ENCODE measurements at regions not wholly inside any gene's neighbourhood (a gene's known extent, or its start where the extent isn't known, plus 50 kb on each side); places are given as distances from the start of the nearest gene placed in this dataset.

- H3K27me3 Mint-ChIP-seq: peaks cover 11% of the 10 kb centered on the region
- ChIA-PET POLR2A (no interaction called here), CTCF (no interaction called here)
- H3K36me3 ChIP-seq (replicated peaks in 1 of 2; ENCODE audit: control extremely low read depth in 1 of 2, control insufficient read depth in 1 of 2, extremely low read depth in 1 of 2, insufficient read depth in 2 of 2, low read length in 1 of 2): no peaks in the 10 kb centered on the region
- H4K20me1 ChIP-seq (ENCODE audit: control insufficient read depth, insufficient read depth, low read length, poor library complexity, severe bottlenecking): no peaks in the 10 kb centered on the region
- H3K9me3 Mint-ChIP-seq (ENCODE audit: insufficient read depth): no peaks in the 10 kb centered on the region
- no peak overlapping the region for H2AFZ ChIP-seq (ENCODE audit: insufficient read depth, low read depth, low read length, poor library complexity, severe bottlenecking)
- TF ChIP-seq CTCF (IDR thresholded peaks at IDR 0.05): no peak
- TF ChIP-seq EZH2 (IDR thresholded peaks at IDR 0.05; ENCODE audit: borderline replicate concordance, insufficient read depth, low read depth, low read length, poor library complexity, severe bottlenecking): no peak
- H3K9ac ChIP-seq (ENCODE audit: low read length): no peak overlapping the region
- no peak overlapping the region for H3K4me3 ChIP-seq (ENCODE audit: control extremely low read depth in 1 of 5, extremely low read depth in 1 of 5, insufficient read depth in 1 of 5, low read depth in 2 of 5, low read length in 4 of 5)
- no peaks in the 10 kb centered on the region for H3K9me3 ChIP-seq (ENCODE audit: control extremely low read depth in 1 of 3, control insufficient read depth in 2 of 3, insufficient read depth in 1 of 3, low read length in 2 of 3)
- H3K4me1 ChIP-seq (ENCODE audit: control insufficient read depth in 2 of 2, insufficient read depth in 2 of 2, low read length in 2 of 2): no peaks in the 10 kb centered on the region
- H3K79me2 ChIP-seq (ENCODE audit: control insufficient read depth, insufficient read depth, low read length): no peaks in the 10 kb centered on the region
- intact Hi-C loops (cut with micrococcal nuclease): no loop called here
- H3K4me3 Mint-ChIP-seq: no peak overlapping the region
- H3K27ac ChIP-seq (ENCODE audit: low read length in 2 of 2): no peak overlapping the region
- H3K4me2 ChIP-seq (replicated peaks; ENCODE audit: low read depth, low read length, poor library complexity, severe bottlenecking): no peak overlapping the region
- no CpG with 5 or more reads among the region's 2 CpGs for WGBS (ENCODE audit: insufficient coverage)
- DNase-seq: no peak
- no peak for ATAC-seq (ENCODE audit: low read depth)
- no peak overlapping the region for H3K27ac Mint-ChIP-seq
- no peaks in the 10 kb centered on the region for H3K4me1 Mint-ChIP-seq
- H3K27me3 ChIP-seq (replicated peaks in 1 of 4; ENCODE audit: control extremely low read depth in 1 of 4, control insufficient read depth in 3 of 4, insufficient read depth in 4 of 4, low read length in 3 of 4): peaks cover 0 to 3% (median 0%) of the 10 kb centered on the region in 4 experiments
Measured at GRCh38 chr1:184315254-184315653, 71.6 kb upstream of the C1orf21 start.

DNA sequence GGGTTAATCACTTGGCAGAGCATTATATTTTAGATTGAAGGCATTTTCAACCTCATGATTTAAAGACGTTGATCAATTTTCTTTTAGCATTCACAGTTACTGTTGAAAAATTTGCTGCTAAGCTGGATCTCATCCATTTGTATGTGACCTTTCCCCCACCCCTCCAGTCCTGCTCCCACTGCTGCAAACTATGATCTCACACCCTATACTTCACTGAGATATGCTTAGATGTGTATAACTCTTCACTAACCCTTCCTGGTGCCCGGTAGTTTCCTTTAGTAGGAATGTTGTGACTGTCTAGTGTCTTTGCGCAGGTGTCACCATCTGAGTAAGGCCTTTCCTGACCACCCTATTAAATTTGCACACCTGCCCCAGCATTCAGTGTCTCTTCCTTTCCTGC lies 67.0 kb upstream of the C1orf21 start:
- H2AFZ ChIP-seq (ENCODE audit: insufficient read depth, low read depth, low read length, poor library complexity, severe bottlenecking): no peak overlapping the region
- CTCF ChIA-PET: no interaction called here
- ATAC-seq (ENCODE audit: low read depth) (no peak), DNase-seq (no peak)
- H3K4me3 Mint-ChIP-seq: no peak overlapping the region
- H3K9ac ChIP-seq (ENCODE audit: low read length): no peak overlapping the region
- H3K36me3 ChIP-seq (replicated peaks in 1 of 2; ENCODE audit: control extremely low read depth in 1 of 2, control insufficient read depth in 1 of 2, extremely low read depth in 1 of 2, insufficient read depth in 2 of 2, low read length in 1 of 2): no peaks in the 10 kb centered on the region
- H3K27ac ChIP-seq (ENCODE audit: low read length in 2 of 2): no peak overlapping the region
- H3K4me1 Mint-ChIP-seq: no peaks in the 10 kb centered on the region
- POLR2A ChIA-PET: no interaction called here
- no peak overlapping the region for H3K4me2 ChIP-seq (replicated peaks; ENCODE audit: low read depth, low read length, poor library complexity, severe bottlenecking)
- TF ChIP-seq CTCF (IDR thresholded peaks at IDR 0.05) (no peak), EZH2 (IDR thresholded peaks at IDR 0.05; ENCODE audit: borderline replicate concordance, insufficient read depth, low read depth, low read length, poor library complexity, severe bottlenecking) (no peak)
- H4K20me1 ChIP-seq (ENCODE audit: control insufficient read depth, insufficient read depth, low read length, poor library complexity, severe bottlenecking): no peaks in the 10 kb centered on the region
- H3K4me1 ChIP-seq (ENCODE audit: control insufficient read depth in 2 of 2, insufficient read depth in 2 of 2, low read length in 2 of 2): no peaks in the 10 kb centered on the region
- no peaks in the 10 kb centered on the region for H3K9me3 Mint-ChIP-seq (ENCODE audit: insufficient read depth)
- no peak overlapping the region for H3K27ac Mint-ChIP-seq
- WGBS (ENCODE audit: insufficient coverage): no CpG with 5 or more reads among the region's 3 CpGs
- intact Hi-C loops (cut with micrococcal nuclease): no loop called here
- H3K79me2 ChIP-seq (ENCODE audit: control insufficient read depth, insufficient read depth, low read length): no peaks in the 10 kb centered on the region
- no peak overlapping the region for H3K4me3 ChIP-seq (ENCODE audit: control extremely low read depth in 1 of 5, extremely low read depth in 1 of 5, insufficient read depth in 1 of 5, low read depth in 2 of 5, low read length in 4 of 5)
- no peaks in the 10 kb centered on the region for H3K9me3 ChIP-seq (ENCODE audit: control extremely low read depth in 1 of 3, control insufficient read depth in 2 of 3, insufficient read depth in 1 of 3, low read length in 2 of 3)
- H3K27me3 Mint-ChIP-seq: peaks cover 10% of the 10 kb centered on the region
- peaks cover 0 to 3% (median 0%) of the 10 kb centered on the region in 4 experiments for H3K27me3 ChIP-seq (replicated peaks in 1 of 4; ENCODE audit: control extremely low read depth in 1 of 4, control insufficient read depth in 3 of 4, insufficient read depth in 4 of 4, low read length in 3 of 4)
